Stimulated activated CD4-positive, alpha-beta T cell treated with anti-CD3 and anti-CD28 coated beads, TNF-alpha, amount 100 ng/mL, for 1 hour (primary cell): ENCODE measurements at regions not wholly inside any gene's neighbourhood (a gene's known extent, or its start where the extent isn't known, plus 50 kb on each side); places are given as distances from the start of the nearest gene placed in this dataset.
"Not testable (repeated sequence)": the region's sequence is repeated elsewhere in the genome, so short reads cannot be mapped to it uniquely, and the experiment has no call there.

Experiments used
- DNase-seq, 3 donors: peaks; one replicate each; pipeline ENCODE4 v3.0.0-alpha.2; 2020; ENCODE audit warnings: low read depth in 3 of 3, low spot score in 1 of 3

DNA sequence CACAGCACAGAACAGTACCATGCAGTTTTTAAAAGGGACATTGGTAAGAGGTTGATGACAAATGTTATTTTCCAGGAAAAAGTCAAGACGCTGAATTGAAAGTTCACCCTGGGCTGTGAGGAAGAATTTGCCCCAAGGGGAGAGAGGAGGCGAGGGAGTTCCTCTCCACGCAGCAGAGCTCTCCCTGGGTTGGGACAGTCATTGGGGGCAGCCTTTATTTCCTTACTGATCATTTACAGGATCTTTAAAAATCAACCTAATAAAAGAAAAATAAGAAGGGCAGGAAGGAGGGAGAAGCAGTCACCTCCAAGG, 49.9 kb upstream of the WNT7B start:
- DNase-seq = no peak

DNA sequence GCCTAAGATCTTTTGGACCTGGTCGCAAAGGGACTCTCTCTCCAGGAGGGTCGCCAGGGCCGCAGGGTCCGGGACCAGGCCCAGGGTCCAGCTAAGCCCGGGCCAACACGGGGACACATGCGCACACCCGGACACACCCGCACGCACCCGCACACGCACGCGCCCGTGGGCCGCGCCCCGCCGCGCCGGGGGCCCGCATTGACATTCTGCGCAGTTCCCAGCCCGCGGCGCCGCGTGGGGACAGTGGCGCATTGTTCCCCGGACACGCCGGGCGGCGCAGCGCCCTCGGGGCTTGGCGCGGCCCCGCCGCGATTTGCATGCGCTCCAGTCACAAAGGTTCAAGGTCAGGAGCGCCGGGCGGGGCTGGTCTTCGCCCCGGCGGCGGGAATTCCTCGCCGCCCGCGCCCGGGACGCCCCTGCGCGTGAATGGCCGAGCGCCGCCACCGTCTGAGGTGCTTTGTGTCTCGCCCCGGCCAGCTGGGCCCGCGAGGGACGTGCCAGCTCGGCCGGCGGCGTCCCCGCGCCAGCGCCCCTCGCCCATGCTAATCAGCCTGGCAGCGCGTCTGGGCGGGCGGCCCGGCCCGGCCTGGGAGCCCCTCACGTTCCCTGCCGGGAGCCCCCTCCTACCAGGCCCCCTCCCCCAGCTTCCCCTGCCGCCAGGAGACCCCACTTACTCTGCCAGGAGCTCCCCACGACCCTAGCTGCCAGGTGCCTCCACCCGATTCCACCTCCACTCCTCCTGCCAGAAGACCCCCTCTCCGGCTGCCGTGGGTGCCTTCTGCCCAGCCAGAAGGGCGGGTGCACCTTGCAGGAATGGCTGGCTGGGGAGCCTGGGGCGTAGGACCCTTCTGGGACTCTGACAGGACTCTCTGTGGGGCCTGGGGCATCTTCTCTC, 50.5 kb upstream of the WNT7B start:
- no peak for DNase-seq

DNA sequence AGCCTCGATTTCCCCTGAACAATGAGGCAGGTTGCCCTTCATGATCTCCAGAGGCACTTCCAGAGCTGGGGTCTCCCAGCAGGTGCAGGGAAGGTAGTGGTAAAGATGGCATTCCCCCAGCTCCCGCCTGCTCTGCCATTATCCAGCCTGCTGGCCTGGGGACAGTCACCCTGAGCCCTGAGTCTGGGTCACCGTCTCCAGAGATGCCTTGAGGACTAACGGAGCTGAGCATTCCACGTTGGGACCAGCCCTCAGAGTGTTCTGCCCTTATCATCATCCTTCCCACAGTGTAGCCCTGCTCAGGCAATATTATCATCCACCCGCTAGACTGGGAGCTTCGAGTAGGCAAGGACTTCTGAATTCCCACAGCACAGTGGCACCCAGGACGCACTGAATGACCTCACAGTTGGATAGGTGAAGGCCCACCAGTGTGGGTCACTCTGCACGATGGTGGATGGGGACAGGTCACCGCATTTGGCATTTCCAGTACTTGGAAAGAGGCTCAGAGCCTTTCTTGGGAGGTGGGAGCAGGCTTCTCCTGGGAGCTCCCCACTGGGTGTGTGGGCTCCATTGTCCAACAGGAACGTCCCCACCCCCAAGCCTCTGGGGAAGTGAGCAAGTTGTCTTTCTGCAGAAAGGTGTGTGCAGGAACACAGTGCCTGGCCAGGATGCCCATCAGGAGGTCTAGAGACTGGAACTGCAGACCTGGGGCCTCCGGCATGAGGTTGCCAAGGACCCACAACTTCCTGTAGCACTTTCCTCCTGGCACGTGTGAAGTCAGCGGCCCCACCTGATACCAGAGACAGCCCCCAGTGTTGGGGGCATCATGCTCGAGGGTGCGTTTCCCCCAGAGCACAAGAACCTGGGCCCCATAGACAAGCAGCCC, 51.4 kb upstream of the WNT7B start:
- no peak for DNase-seq

DNA sequence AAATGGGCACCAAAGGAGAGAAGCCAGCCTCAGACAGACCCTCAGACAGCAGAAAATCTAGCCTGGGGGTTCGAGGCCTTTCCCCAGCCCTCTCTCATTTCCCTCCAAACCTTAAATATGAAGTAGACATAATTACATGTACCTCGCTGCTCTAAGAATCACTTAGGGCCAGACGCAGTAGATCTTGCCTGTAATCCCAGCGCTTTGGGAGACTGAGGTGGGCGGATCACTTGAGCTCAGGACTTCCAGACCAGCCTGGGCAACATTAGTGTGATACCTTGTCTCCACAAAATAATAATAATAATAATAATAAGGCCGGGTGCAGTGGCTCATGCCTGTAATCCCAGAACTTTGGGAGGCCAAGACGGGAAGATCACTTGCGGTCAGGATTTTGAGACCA, 52.1 kb upstream of the WNT7B start:
- no peak for DNase-seq

DNA sequence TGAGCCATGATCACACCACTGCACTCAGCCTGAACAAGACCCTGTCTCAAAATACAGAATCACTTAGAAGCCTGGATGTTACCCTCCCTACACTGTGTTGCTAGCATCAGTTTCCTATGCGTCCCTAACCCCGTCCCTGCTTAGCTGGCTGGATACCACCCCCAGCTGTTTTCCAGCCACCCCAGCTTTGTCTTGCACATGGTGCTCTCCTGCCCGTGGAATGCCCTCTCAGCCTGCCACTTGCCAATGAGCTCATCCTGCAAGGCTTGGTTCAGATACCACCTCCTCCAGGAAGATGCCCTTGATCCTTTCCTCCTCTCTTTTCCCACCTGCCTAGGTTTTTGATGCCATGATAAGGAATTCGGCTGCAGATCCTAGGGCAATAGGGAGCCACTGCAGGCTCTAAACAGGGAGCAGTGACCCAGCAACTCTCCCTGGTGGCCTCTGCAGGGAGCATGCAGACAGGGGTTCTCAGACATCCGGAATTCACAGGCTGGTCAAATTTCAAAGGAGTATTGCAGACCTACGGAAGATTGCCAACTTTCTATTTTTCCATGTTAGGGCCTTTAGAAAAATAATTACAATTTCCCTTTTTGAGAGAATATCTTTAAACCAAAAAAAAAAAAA, 52.7 kb upstream of the WNT7B start:
- no peak for DNase-seq

DNA sequence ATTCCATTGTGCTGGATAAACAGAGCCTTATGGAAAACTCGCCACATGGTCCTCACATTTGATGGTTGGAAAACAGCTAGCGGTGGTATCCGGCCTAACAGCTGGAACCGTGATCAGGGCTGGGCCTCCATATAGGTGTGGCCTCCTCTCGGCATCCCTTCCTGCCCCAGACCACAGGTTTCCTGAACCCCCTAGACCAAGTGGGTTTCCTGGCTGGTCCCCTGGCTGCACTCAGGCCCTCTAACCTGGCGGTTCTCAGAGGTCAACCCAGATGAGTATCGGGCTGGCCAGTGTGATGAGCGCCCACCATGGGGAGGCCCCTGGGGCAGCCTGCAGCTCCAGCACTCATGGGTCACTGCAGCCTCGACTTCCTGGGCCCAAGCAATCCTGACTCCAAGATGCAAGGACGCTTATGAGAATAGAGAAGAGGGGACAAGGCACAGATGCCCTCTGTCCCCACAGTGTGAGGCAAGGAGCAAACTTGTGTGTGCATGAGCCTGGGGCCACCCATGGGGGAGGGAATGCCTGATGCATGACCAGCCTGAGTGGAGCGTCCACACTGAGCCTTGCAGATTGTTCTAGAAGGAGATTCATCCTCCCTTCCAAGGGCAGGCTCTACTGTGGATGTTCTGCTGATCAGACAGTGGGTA, 53.4 kb upstream of the WNT7B start:
- DNase-seq = no peak

DNA sequence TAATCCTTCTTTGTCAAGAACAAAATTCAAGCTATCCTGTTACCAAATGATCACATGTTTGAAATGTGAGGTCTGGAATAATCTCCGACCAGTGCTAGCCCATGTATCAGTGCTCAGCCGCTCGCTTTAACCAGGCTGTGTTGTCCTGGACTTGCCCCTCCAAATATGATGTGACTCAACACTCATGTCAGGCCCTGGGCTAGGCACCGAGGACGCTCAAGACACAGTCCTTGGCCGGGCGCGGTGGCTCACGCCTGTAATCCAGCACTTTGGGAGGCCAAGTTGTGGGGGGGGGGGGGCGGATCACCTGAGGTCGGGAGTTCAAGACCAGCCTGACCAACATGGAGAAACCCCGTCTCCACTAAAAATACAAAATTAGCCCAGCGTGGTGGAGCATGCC, 54.1 kb upstream of the WNT7B start:
- DNase-seq = no peak

DNA sequence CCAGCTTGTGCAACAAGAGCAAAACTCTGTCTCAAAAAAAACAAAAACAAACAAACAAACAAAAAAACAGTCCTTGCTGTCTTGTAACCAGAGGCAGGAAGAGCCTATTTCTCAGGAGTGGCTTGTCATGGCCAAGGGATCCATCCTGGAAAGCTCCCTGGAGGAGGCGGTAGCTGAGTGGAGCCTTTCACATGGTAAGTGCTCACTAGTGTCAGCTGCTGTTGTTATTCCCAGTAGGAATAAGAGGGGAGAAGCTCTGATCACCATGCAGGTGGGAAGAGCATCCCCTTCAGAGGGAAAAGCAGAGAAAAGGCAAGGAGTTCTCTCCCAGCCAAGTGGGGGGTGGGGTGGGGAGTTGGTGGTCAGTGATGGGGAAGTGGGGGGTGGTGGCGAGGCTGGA, 54.6 kb upstream of the WNT7B start:
- no peak for DNase-seq

DNA sequence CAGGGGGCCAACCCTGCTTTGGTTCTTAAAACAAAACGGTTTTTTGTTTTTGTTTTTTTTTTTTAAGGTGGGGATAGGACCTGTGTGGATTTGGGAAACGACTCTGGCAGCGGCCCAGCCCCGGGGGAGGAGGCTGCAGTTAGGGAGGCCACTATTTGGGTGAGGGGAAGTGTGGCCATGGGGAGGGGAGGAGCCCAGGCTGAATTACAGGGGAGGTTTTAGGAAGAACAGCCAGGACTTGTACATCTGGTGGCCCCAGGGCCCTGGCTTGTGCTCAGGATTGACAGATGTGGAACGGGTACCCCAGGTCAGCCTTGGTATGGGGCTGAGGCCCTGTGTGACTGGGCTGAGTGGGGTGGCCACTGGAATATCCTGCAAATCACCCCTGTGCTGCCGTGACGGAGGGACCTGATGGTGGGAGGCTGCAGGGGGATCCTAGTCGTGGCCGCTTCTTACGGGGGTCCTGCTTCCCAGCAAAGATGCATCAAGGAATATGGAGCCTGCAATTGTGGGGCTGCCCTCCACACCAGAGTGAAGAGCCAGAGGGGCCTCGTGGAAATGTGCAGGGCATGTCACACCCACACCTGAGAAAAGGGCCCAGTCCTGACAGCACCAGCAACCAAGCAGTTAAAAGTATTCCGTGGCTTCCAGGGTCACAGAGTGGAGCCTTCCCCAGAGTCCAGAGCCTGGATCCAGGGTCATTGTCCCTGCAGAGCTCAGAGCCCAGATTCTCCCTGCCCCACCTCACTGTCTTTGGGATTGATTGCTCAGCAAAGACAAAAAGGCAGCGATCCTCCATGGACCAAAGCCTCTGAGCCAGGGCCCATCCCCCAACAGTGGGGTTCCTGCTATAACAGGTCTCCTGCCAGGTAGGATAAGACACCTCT, 55.2 kb upstream of the WNT7B start:
- no peak for DNase-seq

DNA sequence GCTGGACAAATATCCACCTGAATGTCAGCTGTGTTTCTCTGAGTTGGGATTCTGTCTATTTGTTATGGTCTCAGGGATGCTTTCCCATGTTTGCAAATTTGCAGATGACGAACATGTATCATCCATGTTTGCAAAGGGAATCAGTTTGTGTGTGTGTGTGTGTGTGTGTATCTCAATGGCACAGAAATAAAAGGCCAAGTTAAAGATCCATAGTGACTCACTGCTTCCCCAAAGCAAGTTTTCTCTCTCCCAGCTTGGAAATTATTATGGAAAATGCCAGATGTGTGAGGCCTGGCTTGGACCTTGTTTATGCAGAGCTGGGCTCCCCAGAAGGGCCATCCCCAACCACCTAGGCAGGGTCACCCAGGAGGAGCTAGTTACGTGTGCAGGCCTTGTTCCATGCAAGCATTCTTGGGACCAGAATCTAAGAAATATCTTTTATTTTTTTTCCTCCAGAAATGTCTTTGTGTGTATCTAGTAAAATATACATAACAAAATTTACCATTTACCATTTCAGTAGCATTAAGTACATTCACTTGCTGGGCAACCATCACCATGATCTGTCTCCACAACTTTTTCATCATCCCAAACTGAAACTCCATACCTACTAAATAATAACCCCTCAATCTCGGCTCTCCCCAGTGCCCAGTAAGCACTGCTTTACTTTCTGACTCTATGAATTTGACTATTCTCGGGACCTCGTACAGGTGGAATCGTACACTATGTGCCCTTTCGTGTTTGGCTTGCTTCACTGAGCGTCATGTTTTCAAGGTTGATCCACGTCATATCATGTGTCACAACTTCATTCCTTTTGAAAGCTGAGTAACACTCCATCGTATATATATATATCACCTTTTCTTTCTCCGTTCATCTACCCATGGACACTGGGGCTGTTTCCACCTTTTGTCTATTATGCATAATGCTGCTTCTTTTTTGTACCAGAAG, 56.6 kb upstream of the WNT7B start:
- no peak for DNase-seq

DNA sequence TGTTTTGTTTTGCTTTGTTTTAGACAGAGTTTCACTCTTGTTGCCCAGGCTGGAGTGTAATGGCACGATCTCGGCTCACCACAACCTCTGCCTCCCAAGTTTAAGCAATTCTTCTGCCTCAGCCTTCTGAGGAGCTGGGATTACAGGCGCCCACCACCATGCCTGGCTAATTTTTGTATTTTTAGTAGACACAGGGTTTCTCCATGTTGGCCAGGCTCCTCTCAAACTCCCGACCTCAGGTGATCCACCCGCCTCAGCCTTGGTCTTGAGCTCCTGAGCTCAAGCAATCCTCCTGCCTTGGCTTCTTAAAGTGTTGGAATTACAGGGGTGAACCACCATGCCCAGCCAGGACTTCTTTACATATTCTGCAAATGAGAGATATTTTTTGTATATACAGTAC, 57.5 kb upstream of the WNT7B start:
- not testable (repeated sequence) for DNase-seq

DNA sequence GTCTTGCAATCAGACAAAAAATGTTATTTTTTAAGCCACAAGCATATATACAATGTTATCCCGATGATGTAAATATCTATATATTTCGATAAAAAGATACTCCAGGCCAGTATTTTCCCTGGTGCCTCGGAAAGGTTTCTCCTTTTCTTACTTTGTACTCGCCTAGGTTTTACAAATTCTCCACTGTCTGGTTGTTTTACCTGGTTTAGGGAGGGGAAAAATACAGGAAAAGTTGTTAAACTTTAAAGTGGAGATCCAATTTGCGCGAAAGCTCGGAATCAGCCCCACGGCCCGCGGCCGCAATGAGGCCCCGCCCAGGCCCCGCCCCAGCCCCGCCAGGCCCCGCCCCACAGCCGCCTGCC, 58.4 kb upstream of the WNT7B start:
- no peak for DNase-seq

DNA sequence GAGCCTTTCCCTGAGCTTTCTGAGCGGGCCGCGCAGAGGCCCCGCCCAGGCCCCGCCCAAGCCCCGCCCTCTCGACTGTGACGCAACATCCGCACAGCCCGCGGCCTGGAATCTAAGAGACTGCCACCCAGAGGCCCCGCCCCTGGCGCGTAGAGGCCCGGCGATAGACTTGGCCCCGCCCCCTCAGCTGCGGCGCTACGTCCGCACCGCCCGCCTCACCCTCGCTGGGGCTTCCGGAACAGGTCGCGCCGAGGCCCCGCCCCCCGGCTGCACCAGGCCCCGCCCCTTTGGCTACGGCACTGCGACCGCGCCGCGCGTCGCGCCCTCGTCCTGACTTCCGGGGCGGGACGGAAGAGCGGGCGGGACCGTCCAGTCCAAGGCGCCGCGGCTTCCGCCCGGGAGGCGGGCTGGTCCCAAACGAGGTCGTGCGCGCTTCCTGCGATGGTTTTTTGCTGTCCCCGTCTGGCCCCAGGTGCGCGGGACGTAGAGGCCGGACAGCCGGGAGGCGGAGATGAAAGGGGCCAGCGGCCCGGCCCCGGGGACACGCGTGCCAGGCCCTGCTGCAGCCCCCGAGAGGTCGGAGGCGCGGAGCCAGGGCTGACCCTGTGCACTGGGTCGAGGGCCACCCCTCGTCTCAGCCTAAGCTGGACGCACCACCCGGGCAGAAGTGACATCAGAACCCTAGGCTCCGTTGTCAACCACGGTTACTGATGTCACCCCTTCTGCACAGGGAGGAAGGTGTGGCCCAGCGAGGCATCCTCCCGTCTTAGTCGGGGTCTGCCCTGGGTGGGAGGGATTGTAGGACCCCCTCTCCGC, 59.0 kb upstream of the WNT7B start:
- peak; percentile 100 for DNase-seq

DNA sequence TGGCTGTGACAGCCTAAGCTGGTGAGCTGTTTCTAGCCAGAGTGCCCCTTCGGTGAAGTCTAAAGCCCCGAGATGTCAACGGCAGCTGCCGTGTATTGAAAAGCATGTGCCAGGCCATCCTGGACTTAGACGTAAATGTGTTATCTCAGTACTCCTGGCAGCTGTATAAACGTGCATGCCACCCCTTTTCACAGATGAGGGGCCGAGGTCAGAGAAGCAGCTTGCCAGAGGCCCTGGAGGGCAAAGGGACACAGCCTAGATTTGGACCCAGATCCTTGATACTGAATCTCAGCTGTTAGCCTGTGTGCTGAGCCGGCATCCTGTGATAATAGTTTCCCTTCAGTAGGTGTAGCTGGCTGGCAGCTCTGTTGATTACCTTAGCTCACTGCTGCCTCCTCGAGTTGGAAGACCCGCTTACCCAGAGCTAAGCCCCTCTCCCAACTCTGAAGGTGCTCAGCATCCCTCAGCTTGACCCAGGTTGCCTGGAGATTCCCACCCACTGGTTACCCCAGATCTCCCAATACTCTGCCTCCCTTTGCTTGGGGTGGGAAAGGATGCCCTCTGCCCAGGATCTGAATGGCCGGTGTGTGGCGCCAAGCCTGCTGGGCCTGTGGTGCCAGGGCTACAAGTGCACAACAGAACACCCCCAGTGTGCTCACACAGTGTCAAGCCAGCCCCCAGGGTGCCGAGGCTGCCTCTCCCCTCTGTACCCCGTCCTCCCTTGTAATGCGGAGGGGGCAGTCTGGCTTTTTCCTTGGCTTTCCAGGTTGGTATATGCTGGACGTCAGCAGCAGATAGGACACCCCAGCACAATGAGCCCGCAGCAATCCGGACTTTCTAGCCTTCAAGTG, 59.8 kb upstream of the WNT7B start:
- DNase-seq = peak in 1 of 3 donors; percentile 36

DNA sequence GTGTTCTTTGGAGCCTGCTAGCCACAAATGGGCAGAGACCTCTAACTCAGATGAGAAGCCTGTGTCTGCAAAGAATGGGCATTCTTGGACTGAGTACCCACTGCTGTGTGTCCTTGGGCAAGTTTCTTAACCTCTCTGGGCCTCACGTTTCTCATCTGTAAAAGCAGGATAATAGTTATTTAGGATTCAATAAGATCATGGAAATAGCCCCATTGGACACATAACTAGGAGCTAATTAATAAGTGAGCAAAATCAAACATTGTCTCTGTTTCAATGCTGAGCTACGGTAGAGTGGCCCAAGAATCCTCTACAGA, 61.2 kb upstream of the WNT7B start:
- no peak for DNase-seq

DNA sequence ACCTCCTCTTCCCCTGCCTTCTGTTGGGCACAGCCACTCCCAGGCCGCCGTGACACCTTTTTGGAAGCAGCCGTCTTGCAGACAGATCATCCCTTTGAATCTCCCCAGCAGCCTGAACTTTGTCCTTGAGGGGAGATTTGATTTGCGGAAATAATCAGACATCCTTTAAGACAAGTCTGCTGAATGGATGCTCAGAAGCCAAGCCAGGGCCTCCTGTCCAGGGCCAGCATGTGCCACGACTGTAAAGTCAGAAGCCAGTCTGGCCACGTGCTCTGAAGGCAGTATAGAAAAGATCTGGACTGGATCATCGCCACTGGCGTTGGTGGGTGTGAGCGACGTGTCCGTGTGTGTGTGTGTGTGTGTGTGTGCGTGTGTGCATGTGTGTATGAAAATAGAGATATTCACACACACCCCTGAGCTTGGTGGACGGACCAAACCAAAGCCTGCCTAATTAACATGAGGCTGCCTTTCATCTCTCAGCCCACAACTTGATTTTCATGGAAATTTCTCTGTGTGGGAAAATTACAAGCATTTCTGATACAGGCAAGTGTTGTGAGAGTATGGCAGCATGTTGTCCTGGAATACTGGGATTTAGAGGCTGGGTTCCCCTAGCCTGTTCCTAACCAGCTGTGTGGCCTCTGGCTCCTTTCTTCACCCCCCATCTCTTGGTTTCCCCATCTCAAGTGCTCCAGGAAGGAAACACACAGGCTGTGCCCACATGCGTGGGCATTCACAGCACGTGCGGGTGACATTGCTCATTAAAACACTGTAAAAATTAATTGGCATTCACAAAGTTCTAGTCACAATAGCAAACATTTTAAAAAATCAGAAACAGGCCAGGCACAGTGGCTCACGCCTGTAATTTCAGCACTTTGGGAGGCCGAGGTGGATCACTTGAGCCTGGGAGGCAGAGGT, 61.8 kb upstream of the WNT7B start:
- DNase-seq = no peak

DNA sequence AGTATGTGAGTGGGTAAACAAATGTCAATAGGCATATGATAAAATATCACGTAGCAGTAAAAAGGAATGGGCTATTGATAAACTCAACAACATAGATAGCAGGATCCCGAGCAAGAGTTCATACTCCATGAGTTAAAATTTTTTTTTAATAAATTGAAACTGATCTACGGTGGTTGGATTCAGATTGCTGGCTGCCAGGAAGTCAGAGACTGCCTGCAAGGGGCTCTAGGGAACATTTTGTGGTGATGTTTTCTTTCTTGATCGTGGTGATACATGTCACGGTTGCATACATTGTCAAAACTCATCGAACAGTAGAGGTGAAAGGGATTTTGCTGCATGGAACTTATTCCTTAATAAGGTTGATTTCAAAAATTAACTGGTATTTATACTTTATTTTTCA, 62.6 kb upstream of the WNT7B start:
- DNase-seq = no peak
